GM18519 (cell line): ENCODE measurements at regions not wholly inside any gene's neighbourhood (a gene's known extent, or its start where the extent isn't known, plus 50 kb on each side); places are given as distances from the start of the nearest gene placed in this dataset.

ENCODE experiments used
- ATAC-seq: cut with Tn5 transposase; IDR thresholded peaks from one replicate; pipeline ENCODE4 v1.9.1; 2021; ENCODE audit warnings: mild to moderate bottlenecking, moderate library complexity; ENCODE audit not compliant: unreplicated experiment, low FRiP score

GRCh38 chr2:204012072-204012653 is 75.6 kb downstream of the ICOS start:
- ATAC-seq, result no peak

- no peak for ATAC-seq
Observed at GRCh38 chr2:204015118-204015843, 78.7 kb downstream of the ICOS start.

DNA sequence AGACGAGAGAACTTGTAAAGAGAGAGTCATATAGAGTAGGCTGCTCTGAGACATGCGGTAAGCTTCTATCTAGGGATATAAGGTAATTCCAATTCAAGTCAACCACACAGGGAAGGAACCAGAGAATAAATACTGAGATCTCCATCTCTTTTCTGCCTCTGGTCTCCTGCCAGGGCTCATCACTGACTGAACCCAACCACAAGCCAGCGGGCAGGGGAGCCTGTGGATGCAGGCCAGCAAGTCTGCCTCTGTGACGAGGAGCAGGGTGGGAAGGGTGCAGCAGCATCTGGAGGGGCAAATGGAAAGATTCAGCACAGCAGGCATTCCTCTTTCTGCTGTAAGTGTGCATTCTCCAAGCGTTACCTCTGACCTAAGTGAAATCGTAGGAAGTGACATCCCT is 82.2 kb downstream of the ICOS start:
- no peak for ATAC-seq

- no peak for ATAC-seq
Observed at GRCh38 chr2:204019572-204020501, 83.3 kb downstream of the ICOS start.

GRCh38 chr2:204021290-204022081 is 84.9 kb downstream of the ICOS start:
- no peak for ATAC-seq

DNA sequence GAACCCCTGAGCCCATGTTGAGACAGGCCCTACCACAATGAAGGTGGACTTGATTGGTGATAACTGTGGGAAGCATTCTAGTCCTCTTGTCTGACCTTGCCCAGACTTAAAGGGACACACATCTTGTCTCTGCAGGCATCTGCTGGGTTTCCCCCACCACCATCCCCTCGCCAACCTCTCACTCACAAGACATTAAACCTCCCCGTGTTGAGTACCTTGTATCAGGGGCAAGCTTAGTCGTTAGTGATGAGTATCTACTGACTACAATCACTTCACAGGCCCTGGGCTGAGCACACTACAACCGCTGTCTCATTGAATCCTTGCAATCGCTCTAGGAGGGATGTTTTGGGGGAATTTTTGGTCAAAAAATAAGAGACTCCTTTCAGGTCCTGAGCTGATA is 86.0 kb downstream of the ICOS start:
- ATAC-seq, result no peak

- ATAC-seq, result no peak
Observed at GRCh38 chr2:204023088-204023487, 86.5 kb downstream of the ICOS start.

- no peak for ATAC-seq
Observed at GRCh38 chr2:204024503-204024902, 87.9 kb downstream of the ICOS start.

DNA sequence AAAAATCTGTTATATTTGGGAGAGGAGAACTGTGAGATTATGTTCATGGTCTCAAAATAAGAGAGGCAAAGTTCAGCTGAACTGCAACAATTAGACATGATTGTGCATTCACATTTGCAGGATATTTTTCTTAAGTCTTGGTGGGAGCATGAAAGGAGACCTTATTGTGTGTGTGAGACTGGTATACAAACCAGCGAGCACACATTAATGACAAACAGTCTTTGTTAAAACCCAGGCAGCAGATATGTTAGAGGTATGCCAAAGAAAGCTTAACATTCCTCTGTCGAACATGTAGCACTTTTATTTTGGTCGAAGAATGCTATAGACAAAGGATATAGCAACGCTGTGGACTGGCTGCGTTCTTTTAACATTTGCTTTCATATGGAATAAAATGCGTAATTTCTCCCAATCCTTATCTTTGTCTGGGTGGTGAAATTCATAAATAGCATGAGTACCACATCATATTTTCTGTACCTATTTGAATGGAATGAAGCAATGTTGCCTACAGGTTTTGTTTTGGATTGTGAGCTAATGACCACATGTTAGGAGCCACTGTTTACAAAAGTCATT is 88.4 kb downstream of the ICOS start:
- ATAC-seq, result no peak

- no peak for ATAC-seq
Observed at GRCh38 chr2:204026294-204026693, 89.7 kb downstream of the ICOS start.

GRCh38 chr2:204027091-204027490 is 90.5 kb downstream of the ICOS start:
- ATAC-seq, result peak; percentile 84

DNA sequence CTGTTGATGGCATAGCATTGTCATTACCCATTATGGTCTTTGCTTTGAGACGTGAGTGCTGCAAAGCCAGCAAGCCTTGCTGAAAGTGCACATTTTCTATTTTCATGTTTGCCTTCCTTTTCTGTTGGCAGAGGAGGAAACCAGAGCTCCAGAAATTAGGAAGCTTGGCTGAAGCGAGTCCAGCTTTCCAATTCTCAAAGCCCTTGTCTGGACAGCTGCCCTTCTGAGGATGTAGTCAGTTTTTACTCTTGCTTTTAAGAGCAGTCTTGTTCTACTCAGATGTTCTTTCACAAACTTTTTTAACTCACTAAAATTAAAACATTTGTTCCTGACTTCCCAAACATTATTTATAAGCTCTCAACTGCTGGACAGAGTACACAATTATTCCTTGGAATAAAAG is 93.8 kb downstream of the ICOS start:
- ATAC-seq, result no peak

DNA sequence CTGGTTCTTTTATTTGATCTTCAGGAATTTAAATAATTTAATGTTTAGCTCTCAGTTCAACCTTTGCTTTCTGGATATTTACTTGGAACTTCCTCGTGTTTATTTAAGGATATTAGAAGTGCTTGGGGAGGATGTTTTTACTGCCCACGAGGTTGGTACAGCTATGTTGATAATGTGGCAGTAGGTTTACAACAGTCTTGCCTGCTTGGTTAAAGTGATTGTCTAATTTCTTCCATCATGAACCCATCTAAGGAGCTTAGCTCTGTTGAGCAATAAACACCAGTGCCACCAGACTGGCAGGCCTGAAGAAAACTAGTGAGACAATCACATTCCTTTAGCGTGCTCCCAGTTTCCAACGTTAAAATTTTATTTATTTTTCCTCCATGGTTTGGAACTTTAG is 94.5 kb downstream of the ICOS start:
- no peak for ATAC-seq

GRCh38 chr2:204032301-204032700 is 95.7 kb downstream of the ICOS start:
- no peak for ATAC-seq

DNA sequence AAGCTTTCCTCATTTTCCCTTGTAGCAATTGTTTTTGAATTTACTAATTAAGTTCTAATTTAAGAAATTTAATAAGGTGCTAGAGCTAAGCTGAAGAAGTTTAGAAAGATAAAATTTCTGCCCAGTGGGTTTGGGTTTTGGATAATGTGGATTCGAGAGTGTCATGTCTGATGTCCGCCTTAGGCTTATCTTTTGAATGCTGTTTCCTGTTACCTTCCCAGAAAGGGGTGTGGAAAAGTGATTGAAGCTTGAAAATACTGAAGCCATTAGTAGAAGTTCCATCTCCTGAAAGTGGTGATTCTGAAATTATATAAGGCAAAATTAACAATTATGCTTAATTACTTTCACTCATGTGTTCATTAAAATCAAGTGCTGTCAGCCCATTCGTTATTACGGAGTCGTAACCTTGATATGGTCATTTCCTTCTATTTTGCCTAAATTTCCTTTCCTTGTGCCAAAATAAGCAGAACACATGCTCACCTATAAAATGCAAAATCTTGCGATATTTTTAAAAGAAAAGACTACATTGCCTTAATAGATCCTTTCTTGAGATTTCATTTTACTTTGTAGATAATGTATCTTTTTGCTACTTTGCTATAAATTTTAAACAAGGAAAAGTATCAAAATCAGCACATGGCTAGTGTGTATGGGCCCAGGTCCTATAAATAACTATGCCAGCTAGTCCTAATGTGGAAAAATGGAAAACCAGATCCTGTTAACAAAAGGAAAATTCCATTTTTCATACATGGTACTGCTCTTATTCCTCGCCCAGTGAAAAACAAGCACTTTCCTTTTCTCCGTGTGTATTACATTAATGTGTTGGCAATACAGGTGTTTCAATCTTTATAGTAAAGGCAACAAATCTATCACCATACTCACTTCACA is 97.3 kb downstream of the ICOS start:
- no peak for ATAC-seq

DNA sequence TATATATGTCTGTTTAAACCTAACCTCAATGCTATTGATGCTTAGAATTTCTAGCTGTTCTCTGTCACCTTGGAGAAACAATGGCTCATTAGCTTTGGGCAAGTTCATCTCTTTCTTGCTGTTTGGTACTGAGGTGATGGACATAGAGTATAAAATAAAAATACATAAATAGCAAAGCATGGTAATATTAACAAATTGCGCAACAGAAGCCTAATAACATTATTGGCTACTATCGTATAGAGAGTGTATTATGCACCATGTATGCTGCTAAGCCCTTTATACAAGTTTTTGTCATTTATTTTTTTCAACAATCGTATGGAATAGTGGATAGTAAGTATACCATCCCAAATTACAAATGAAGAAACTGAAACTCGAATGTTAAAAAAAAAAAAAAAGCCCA is 100.1 kb downstream of the ICOS start:
- ATAC-seq, result no peak

GRCh38 chr2:204037286-204037685 is 100.7 kb downstream of the ICOS start:
- ATAC-seq, result no peak

DNA sequence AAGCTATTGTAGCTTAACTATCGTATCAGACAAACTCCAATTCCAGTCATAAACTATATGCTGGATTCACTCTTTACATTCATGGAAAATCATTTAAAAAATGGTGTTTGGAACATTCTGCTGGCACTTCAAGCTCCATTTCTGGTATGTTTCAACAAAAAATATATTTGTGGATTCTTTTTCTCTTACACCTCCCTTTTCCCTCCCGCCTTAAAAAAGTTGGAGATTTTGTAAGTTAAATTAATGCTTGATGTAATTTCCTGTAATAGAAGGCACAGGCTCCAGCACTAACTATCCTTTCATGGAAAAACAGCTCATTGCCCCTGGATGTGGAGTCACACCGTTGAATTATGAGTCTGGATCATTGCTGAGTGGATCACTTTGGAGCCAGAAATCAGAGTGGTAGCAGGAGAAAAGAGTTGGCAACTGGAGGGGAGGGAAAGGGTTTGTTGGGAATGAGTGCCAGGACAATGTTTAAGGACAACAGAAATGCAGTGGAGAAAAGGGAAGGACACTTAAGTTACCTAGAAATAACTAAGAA is 102.8 kb downstream of the ICOS start:
- no peak for ATAC-seq

- no peak for ATAC-seq
Observed at GRCh38 chr2:204040016-204040415, 103.5 kb downstream of the ICOS start.
